HUES6 (cell line): ENCODE measurements at regions not wholly inside any gene's neighbourhood (a gene's known extent, or its start where the extent isn't known, plus 50 kb on each side); places are given as distances from the start of the nearest gene placed in this dataset.
"Not testable (repeated sequence)": the region's sequence is repeated elsewhere in the genome, so short reads cannot be mapped to it uniquely, and the experiment has no call there.

Experiments
- H3K27ac ChIP-seq: 2 replicates; pipeline ENCODE4 v1.7.0; 2013; ENCODE audit warnings: low read depth, mild to moderate bottlenecking, low read length, inconsistent platforms
- H3K27me3 ChIP-seq: 2 replicates; pipeline ENCODE4 v1.6.1; 2013; ENCODE audit warnings: low read length; ENCODE audit not compliant: control insufficient read depth, insufficient read depth
- H3K36me3 ChIP-seq: 2 replicates; pipeline ENCODE4 v1.6.1; 2013; ENCODE audit warnings: low read length; ENCODE audit not compliant: control insufficient read depth, insufficient read depth
- H3K4me1 ChIP-seq: 2 replicates; pipeline ENCODE4 v1.6.1; 2013; ENCODE audit warnings: low read length; ENCODE audit not compliant: control insufficient read depth, insufficient read depth
- H3K4me3 ChIP-seq: 2 replicates; pipeline ENCODE4 v1.5.1; 2013; ENCODE audit warnings: low read depth, low read length
- H3K9ac ChIP-seq: one replicate; pipeline ENCODE4 v1.6.1; 2013; ENCODE audit warnings: mild to moderate bottlenecking, low read length
- H3K9me3 ChIP-seq: 2 replicates; pipeline ENCODE4 v1.6.1; 2013; ENCODE audit warnings: low read depth, low read length; ENCODE audit not compliant: control insufficient read depth, insufficient read depth

DNA sequence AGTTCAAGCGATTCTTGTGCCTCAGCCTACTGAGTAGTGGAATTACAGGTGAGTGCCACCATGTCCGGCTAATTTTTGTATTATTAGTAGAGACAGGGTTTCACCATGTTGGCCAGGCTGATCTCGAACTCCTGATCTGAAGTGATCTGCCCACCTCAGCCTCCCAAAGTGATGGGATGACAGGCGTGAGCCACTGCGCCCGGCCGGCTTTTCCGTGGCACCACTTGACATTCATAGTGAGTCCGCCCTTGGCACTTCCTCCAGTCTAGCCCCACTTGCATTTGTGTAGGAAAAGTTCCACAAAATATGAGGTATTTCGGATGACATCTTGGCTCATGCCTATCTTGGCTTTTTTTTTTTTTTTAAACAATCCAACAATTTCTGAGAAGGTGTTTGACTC lies 128.1 kb upstream of the ACBD5 start:
- no peaks in the 10 kb centered on the region for H3K9me3 ChIP-seq
- no peaks in the 10 kb centered on the region for H3K27me3 ChIP-seq
- no peak overlapping the region for H3K4me3 ChIP-seq
- no peaks in the 10 kb centered on the region for H3K36me3 ChIP-seq
- no peaks in the 10 kb centered on the region for H3K4me1 ChIP-seq
- H3K9ac ChIP-seq = no peak overlapping the region
- H3K27ac ChIP-seq = no peak overlapping the region

GRCh38 chr10:27366769-27367168 lies 126.2 kb upstream of the ACBD5 start:
- H3K36me3 ChIP-seq = no peaks in the 10 kb centered on the region
- H3K27ac ChIP-seq = no peak overlapping the region
- H3K4me1 ChIP-seq = no peaks in the 10 kb centered on the region
- no peaks in the 10 kb centered on the region for H3K27me3 ChIP-seq
- H3K9ac ChIP-seq = no peak overlapping the region
- H3K9me3 ChIP-seq = no peaks in the 10 kb centered on the region
- H3K4me3 ChIP-seq = no peak overlapping the region

GRCh38 chr10:27364028-27364427 lies 123.4 kb upstream of the ACBD5 start:
- Histone ChIP-seq H3K4me1 (no peaks in the 10 kb centered on the region), H3K36me3 (no peaks in the 10 kb centered on the region), H3K27me3 (no peaks in the 10 kb centered on the region), H3K9me3 (no peaks in the 10 kb centered on the region), H3K27ac (no peak overlapping the region), H3K9ac (no peak overlapping the region), H3K4me3 (no peak overlapping the region)

DNA sequence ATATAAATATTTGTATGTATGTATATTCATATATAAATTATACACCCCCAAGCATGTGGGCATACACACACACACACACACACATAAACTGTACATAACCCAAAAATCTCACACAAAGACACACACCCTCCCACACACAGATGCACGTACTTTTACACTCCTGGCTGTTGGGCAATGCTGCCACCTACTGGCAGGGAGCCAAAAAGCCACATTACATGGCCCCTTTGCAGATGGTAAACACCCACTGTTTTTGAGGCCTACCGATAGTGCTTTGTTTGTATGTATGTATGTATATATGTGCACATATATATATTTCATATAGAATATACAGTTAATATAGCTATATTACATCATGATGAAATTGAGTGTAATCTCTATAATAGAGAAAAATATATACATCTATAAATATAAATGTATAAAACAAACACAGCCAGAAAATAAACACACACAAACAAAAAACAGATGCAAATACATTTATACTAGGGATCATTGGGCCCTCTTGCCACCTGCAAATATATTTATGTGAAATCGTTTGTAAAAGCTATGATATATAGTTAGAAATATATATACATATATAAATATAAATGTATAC lies 120.1 kb upstream of the ACBD5 start:
- H3K27me3 ChIP-seq = no peaks in the 10 kb centered on the region
- H3K9ac ChIP-seq = no peak overlapping the region
- H3K27ac ChIP-seq = no peak overlapping the region
- H3K36me3 ChIP-seq = no peaks in the 10 kb centered on the region
- H3K4me1 ChIP-seq = no peaks in the 10 kb centered on the region
- no peaks in the 10 kb centered on the region for H3K9me3 ChIP-seq
- no peak overlapping the region for H3K4me3 ChIP-seq

GRCh38 chr10:27359792-27360355 lies 119.3 kb upstream of the ACBD5 start:
- H3K4me3 ChIP-seq = no peak overlapping the region
- H3K27ac ChIP-seq = no peak overlapping the region

DNA sequence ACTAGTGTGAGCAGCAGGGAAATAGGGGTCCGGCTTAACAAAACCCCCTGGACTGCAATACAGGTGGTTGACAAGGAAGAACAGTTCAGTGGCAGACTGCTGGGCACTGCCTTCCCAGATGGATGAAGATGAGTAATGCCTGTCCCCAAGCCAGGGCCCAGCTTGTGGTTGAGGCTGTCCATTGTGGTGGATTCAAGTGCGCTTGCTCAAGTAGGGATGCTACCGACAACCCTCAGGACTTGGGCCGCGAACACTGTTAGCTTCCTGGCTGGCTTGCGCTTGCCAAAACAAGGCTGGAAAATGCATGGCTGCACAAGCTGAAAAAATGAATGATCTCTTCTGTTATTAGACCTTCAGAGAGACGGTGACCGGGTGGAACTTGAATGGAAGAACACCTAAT lies 116.1 kb upstream of the ACBD5 start:
- Histone ChIP-seq H3K9me3 (no peaks in the 10 kb centered on the region), H3K4me3 (no peak overlapping the region), H3K9ac (no peak overlapping the region), H3K27ac (no peak overlapping the region), H3K36me3 (no peaks in the 10 kb centered on the region), H3K27me3 (no peaks in the 10 kb centered on the region), H3K4me1 (no peaks in the 10 kb centered on the region)

More at GRCh38 chr10:27359792-27360355, 119.3 kb upstream of the ACBD5 start:
- no peak overlapping the region for H3K9ac ChIP-seq
- H3K36me3 ChIP-seq = no peaks in the 10 kb centered on the region
- no peaks in the 10 kb centered on the region for H3K4me1 ChIP-seq
- H3K27me3 ChIP-seq = no peaks in the 10 kb centered on the region
- H3K9me3 ChIP-seq = no peaks in the 10 kb centered on the region

DNA sequence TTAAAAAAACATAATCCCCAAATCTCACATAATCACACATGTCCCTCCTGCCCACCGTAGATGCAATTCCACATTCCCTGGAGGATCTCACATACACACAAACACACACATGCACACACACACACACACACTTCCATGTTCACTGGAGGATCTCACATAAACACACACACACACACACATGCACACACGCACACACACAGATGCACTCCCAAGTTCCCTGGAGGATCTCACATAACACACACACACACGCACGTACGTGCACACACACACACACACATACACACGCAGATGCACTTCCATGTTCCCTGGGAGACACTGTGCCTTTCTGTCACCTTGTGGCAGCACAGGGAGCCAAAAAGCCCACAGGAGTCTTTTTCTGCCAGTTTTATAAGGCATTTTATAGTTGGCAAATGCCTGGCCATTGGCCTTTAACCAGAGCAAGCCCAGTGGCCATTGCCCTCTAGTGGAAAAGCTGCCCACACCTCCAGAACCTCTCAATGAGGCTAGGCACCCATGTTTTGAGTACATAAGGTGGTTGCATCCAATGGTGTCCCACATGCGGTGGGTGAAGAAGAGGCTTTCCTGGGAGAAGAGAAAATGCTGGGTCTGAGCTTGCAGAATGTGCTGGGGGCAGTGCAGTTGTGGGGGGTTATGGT lies 115.4 kb upstream of the ACBD5 start:
- Histone ChIP-seq H3K36me3 (no peaks in the 10 kb centered on the region), H3K27ac (no peak overlapping the region), H3K9ac (no peak overlapping the region), H3K9me3 (no peaks in the 10 kb centered on the region), H3K4me3 (no peak overlapping the region), H3K4me1 (no peaks in the 10 kb centered on the region), H3K27me3 (no peaks in the 10 kb centered on the region)

GRCh38 chr10:27354643-27355270 lies 114.2 kb upstream of the ACBD5 start:
- H3K9me3 ChIP-seq, H3K4me3 ChIP-seq, H3K36me3 ChIP-seq, H3K4me1 ChIP-seq, H3K9ac ChIP-seq, H3K27ac ChIP-seq, H3K27me3 ChIP-seq: not testable (repeated sequence)

DNA sequence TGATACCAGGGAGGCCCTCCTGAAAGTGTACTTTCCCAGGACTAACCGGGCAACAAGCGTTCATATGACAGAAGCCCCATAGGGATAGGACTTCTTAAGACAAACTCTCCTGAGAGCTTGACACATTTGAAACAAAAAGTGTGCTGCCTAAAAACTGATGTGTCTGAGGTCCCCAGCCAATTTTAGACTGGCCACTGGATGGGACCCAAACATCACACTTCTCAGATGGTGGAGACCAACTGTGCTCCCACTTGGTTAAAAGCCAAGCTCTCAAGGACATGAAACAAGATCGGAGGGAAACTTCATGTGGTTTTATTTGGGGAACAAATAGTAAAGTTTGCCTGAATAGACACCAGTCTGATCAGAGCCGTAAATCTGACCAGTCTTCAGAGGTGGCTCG lies 113.5 kb upstream of the ACBD5 start:
- H3K4me1 ChIP-seq, H3K9me3 ChIP-seq, H3K27me3 ChIP-seq, H3K9ac ChIP-seq, H3K36me3 ChIP-seq, H3K4me3 ChIP-seq, H3K27ac ChIP-seq: not testable (repeated sequence)

DNA sequence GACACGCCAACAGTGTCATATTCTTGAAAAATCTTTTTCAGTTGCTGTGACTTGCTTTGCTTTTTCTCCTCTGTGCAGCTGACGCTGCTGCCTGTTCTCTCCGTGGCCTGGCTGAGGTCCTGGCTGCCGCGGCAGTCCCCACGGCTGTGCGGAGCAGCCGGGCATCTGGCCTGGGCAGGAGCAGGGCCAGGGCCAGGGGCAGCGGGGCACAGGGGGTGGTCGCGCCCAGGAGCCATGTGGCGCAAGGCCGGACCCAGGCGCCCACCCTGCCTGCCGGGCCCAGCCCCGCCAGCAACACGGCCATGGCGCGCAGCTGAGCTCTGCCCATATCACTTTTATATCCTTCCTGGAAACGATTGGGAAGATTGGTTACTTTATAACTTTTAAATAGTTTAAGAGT lies 109.4 kb upstream of the ACBD5 start:
- Histone ChIP-seq H3K36me3 (no peaks in the 10 kb centered on the region), H3K27me3 (no peaks in the 10 kb centered on the region), H3K9me3 (no peaks in the 10 kb centered on the region), H3K4me1 (no peaks in the 10 kb centered on the region), H3K27ac (no peak overlapping the region), H3K4me3 (no peak overlapping the region), H3K9ac (no peak overlapping the region)

DNA sequence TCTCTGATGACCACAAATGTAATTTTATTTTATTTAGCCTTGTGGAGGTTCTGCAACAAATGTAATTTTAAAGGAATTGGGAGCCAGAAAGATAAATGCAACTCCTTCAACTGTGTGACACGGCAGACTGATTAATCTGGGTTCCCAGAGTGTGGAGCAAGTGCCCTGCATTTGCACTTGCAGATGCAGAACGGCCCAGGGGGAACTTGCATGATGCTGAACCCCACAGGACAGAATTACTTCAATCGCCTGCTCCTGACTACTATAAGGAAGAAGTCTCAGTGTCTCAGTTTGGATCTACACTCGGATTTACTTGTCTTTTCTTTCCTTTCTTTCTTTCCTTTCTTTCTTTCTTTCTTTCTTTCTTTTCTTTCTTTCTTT lies 107.2 kb upstream of the ACBD5 start:
- H3K4me1 ChIP-seq, H3K36me3 ChIP-seq, H3K4me3 ChIP-seq, H3K27me3 ChIP-seq, H3K9ac ChIP-seq, H3K9me3 ChIP-seq, H3K27ac ChIP-seq: not testable (repeated sequence)
